Mesendoderm (in vitro differentiated cells): ENCODE measurements at regions not wholly inside any gene's neighbourhood (a gene's known extent, or its start where the extent isn't known, plus 50 kb on each side); places are given as distances from the start of the nearest gene placed in this dataset.

Experiments
- DNase-seq: peaks from one replicate; pipeline ENCODE4 v3.0.0; 2013
- H2AK5ac ChIP-seq: 2 replicates; pipeline ENCODE4 v1.6.1; 2013; ENCODE audit warnings: low read length, inconsistent platforms
- H2BK120ac ChIP-seq: 2 replicates; pipeline ENCODE4 v1.6.1; 2013; ENCODE audit warnings: low read depth, mild to moderate bottlenecking, low read length, moderate library complexity, mixed read lengths
- H2BK15ac ChIP-seq: replicated peaks from 2 replicates; pipeline ENCODE4 v1.6.1; 2013; ENCODE audit warnings: low read depth, mild to moderate bottlenecking, moderate library complexity
- H2BK5ac ChIP-seq: 2 replicates; pipeline ENCODE4 v1.6.1; 2013; ENCODE audit warnings: low read length, inconsistent platforms
- H3K18ac ChIP-seq: 2 replicates; pipeline ENCODE4 v1.6.1; 2013; ENCODE audit warnings: mild to moderate bottlenecking, low read length, mixed read lengths
- H3K23ac ChIP-seq: one replicate; pipeline ENCODE4 v1.6.1; 2013; ENCODE audit warnings: low read length
- H3K27ac ChIP-seq: 2 replicates; pipeline ENCODE4 v1.5.1; 2013; ENCODE audit warnings: low read depth, mild to moderate bottlenecking, inconsistent platforms, low read length, moderate library complexity
- H3K27me3 ChIP-seq: 2 replicates; pipeline ENCODE4 v1.6.1; 2013; ENCODE audit warnings: low read length, control low read depth, mild to moderate bottlenecking, inconsistent platforms; ENCODE audit not compliant: insufficient read depth, poor library complexity
- H3K36me3 ChIP-seq: 2 replicates; pipeline ENCODE4 v1.6.1; 2013; ENCODE audit warnings: low read length, inconsistent platforms; ENCODE audit not compliant: control insufficient read depth, insufficient read depth
- H3K4ac ChIP-seq: one replicate; pipeline ENCODE4 v1.6.1; 2013; ENCODE audit warnings: low read depth, mild to moderate bottlenecking, low read length, moderate library complexity
- H3K4me1 ChIP-seq: 2 replicates; pipeline ENCODE4 v1.6.1; 2013; ENCODE audit warnings: low read depth, low read length, inconsistent platforms; ENCODE audit not compliant: control insufficient read depth
- H3K4me2 ChIP-seq: 2 replicates; pipeline ENCODE4 v1.6.1; 2013; ENCODE audit warnings: low read length
- H3K4me3 ChIP-seq: 2 replicates; pipeline ENCODE4 v1.5.1; 2013; ENCODE audit warnings: mild to moderate bottlenecking, low read length
- H3K56ac ChIP-seq: one replicate; pipeline ENCODE4 v1.6.1; 2013; ENCODE audit warnings: low read length
- H3K79me1 ChIP-seq: 2 replicates; pipeline ENCODE4 v1.6.1; 2013; ENCODE audit warnings: low read length, inconsistent platforms
- H3K79me2 ChIP-seq: 2 replicates; pipeline ENCODE4 v1.6.1; 2013; ENCODE audit warnings: mild to moderate bottlenecking, low read length; ENCODE audit not compliant: control insufficient read depth, insufficient read depth
- H3K9ac ChIP-seq: 2 replicates; pipeline ENCODE4 v1.6.1; 2013; ENCODE audit warnings: low read length, inconsistent platforms
- H4K5ac ChIP-seq: one replicate; pipeline ENCODE4 v1.6.1; 2013; ENCODE audit warnings: low read length
- H4K8ac ChIP-seq: one replicate; pipeline ENCODE4 v1.6.1; 2013; ENCODE audit warnings: low read depth, mild to moderate bottlenecking, control low read depth, low read length, moderate library complexity
- WGBS: extraction: QIAGEN DNeasy Blood & Tissue Kit; methylation state at CpG from one replicate; pipeline ENCODE4 v1.1.7; 2013; ENCODE audit warnings: low lambda C conversion rate, missing lambda C conversion rate; ENCODE audit not compliant: insufficient coverage; ENCODE audit errors: extremely low coverage; 5-methylcytosine and 5-hydroxymethylcytosine counted together

DNA sequence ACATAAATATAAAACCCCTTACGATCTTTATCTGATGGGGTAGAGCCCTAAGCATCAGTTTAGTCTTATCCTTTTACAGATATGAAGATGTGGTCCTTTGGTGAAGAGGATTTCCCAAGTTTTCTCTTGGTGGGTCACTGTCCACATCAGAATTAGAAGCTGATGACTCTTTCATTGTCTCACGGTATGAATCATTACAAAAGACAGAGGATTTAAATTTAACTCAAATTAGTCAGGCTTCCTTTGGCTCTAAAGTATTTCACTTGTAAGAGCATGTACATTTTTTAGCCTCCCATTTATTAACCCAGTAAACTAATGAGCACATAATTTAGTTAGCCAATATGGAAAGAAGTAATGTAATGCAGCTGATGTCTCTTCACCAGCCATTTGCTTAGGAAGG is 49.9 kb upstream of the TMEM26 start:
- no peaks in the 10 kb centered on the region for H3K36me3 ChIP-seq
- no peaks in the 10 kb centered on the region for H3K79me2 ChIP-seq
- WGBS: no CpG with 5 or more reads among the region's 2 CpGs
- no peak overlapping the region for H3K4me2 ChIP-seq
- H4K8ac ChIP-seq: no peak overlapping the region
- no peak overlapping the region for H3K9ac ChIP-seq
- no peak overlapping the region for H3K23ac ChIP-seq
- DNase-seq: no peak
- no peak overlapping the region for H2BK15ac ChIP-seq
- H3K4me1 ChIP-seq: no peaks in the 10 kb centered on the region
- H3K18ac ChIP-seq: no peak overlapping the region
- H3K4me3 ChIP-seq: no peak overlapping the region
- H2AK5ac ChIP-seq: no peak overlapping the region
- no peak overlapping the region for H3K56ac ChIP-seq
- no peaks in the 10 kb centered on the region for H3K79me1 ChIP-seq
- H3K27me3 ChIP-seq: no peaks in the 10 kb centered on the region
- H2BK120ac ChIP-seq: no peak overlapping the region
- no peak overlapping the region for H2BK5ac ChIP-seq
- no peak overlapping the region for H4K5ac ChIP-seq
- H3K4ac ChIP-seq: no peak overlapping the region
- H3K27ac ChIP-seq: no peak overlapping the region
